Left forelimb (tissue), 1 donor: ENCODE measurements at regions not wholly inside any gene's neighbourhood (a gene's known extent, or its start where the extent isn't known, plus 50 kb on each side); places are given as distances from the start of the nearest gene placed in this dataset.
"Not testable (repeated sequence)": the region's sequence is repeated elsewhere in the genome, so short reads cannot be mapped to it uniquely, and the experiment has no call there.

Source experiments
- DNase-seq: peaks from one replicate; pipeline ENCODE4 v3.0.0-alpha.2; 2018; ENCODE audit warnings: low spot score

DNA sequence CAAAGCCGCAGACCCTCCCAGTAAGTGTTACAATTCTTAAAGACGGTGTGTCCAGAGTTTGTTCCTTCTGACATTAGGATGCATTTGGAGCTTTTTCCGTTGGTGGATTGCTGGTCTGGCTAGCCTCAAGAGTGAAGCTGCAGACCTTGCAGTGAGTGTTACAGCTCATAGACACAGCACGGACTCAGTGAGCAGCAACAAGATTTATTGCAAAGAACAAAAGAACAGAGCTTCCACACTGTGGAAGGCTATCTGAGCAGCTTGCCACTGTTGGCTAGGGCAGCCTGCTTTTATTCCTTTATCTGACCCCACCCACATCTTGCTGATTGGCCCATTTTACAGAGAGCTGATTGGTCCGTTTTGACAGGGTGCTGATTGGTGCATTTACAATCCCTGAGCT is 242.8 kb upstream of the SGCG start:
- DNase-seq: no peak

DNA sequence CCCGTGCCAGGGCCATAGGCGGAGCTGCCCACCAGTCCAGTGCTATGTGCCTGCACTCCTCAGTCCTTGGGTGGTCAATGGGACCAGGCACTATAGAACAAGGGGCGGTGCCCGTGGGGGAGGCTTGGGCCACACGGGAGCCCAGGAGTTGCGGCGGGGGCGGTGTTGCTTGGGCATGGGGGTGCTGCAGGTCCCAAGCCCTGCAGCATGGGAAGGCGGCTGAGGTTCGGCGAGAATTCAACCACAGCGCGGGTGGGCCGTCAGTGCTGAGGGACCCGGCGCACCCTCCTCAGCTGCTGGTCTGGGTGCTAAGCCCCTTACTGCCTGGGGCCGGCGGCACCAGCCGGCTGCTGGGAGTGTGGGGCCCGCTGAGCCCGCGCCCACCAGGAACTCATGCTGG is 242.2 kb upstream of the SGCG start:
- DNase-seq: no peak

DNA sequence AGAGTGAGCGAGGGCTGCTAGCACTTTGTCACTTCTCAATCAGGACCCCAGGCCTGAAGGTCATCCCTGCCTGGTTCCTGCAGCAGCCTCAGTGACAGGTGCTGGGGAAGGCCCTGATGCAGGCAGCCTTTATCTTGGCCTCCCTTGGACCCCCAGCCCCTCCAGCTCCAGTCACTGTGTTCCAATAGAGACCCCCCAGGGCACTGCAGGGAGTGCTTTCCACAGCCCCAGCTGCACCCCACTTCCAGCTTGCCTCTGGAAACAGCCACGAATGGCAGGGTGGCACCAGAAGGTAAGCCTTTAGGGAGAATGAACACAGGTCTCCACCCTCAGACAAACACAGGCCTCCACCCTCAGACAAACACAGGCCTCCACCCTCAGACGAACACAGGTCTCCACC is 241.6 kb upstream of the SGCG start:
- DNase-seq: no peak

DNA sequence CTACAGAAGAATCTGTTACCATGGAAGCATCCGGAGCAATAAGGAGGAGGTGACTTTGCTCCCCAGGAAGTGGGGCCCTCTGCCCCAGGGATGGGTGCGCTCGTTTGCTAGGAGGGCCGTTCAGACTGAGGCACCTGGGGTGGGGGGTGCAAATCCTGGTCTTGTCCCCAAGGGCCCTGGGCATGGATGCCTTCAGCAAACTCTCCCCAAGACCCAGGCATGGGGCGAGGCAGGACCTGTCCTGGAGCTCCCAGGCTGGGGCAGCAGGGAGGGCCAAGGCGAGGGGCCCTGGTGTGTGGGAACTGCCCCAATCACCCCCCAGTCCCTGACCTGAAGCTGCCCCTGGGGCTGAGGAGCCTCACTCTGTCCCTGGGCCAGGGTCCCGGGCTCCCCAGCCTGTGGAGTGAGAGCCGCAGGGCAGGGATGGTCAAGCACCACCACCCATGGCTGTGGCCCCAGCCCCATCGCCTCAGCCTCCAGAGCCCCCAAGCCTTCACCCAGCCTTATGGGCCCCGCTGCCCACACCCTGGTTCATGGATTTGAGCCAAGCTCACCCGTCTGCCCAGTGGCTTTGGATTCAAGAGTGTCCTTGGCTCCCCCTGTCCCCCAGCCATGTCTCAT is 240.6 kb upstream of the SGCG start:
- no peak for DNase-seq

DNA sequence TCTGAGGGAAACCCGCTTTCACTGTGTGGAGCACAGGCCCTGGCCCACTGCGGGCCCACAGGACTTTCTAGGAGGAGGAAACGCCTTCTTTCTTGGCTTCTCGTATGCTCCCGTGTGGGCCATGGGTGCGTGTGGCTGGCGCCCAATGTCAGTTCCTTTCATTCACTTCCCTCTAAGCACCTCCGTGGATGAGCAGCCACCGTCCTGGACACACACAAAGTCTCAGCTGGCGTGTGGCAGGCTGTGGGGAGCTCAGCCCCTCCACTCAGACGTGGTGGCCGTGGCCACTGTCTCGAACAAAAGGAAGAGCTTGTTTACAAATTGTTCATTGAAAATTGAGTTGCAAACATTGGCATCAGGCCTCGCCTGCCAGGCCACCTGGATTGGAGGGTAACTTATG is 240.0 kb upstream of the SGCG start:
- DNase-seq: no peak

DNA sequence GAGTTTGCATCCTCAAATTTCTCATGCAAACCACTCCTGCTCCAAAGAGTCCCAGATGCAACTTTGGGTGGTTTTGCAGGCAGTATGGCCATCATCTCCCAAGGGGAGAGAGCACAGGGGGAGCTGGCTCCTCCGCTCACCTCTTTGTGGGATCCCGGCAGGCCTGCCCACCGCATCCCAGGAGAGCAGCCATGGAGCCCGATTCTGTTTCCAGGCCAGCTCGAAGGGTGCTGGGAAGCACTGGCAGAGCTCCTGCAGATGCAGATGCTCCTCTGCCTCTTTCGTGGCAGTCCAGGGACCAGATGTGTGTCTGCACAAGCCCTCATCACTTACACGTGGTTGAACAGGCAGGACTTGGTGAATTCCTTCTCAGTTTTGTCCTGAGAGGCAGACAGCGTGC is 239.3 kb upstream of the SGCG start:
- not testable (repeated sequence) for DNase-seq

DNA sequence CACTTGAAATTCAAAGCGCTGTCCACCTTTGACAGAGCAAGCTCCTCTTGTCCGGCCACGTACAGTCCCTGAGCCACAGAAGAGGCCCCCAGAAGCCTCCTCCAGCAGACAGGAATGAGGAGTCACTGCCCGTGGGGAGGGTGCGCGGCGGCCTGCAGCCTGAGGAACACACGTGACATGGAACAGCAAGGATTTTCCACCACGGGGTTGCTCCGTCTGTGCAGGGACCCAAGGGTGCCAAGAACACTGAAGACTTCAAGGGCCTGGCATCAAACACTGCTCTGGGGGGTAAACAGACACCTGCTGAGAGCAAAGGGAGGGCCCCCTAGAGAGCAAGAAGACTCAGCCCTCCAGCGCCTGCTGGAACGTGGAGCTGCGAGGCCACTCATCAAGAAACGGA is 237.9 kb upstream of the SGCG start:
- not testable (repeated sequence) for DNase-seq

DNA sequence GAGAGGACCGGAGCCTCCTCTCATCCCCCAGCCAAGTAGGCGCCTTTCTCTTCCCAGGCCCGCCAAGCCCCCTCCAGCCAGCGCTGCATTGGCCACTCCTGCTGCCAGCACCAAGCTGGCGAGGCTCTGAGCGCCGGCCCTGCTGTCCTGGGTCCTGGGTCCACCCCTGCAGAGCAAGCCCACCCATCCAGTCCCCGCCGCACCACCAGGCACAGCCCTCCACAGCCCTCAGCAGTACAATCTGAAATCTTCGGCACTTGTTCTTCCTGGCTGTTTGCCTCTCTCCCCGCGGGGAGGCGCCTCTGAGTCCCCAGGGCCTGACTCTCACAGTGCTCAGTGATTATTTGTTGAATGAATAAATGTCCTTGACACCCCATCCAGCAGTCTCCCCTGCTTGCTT is 236.4 kb upstream of the SGCG start:
- DNase-seq: no peak

DNA sequence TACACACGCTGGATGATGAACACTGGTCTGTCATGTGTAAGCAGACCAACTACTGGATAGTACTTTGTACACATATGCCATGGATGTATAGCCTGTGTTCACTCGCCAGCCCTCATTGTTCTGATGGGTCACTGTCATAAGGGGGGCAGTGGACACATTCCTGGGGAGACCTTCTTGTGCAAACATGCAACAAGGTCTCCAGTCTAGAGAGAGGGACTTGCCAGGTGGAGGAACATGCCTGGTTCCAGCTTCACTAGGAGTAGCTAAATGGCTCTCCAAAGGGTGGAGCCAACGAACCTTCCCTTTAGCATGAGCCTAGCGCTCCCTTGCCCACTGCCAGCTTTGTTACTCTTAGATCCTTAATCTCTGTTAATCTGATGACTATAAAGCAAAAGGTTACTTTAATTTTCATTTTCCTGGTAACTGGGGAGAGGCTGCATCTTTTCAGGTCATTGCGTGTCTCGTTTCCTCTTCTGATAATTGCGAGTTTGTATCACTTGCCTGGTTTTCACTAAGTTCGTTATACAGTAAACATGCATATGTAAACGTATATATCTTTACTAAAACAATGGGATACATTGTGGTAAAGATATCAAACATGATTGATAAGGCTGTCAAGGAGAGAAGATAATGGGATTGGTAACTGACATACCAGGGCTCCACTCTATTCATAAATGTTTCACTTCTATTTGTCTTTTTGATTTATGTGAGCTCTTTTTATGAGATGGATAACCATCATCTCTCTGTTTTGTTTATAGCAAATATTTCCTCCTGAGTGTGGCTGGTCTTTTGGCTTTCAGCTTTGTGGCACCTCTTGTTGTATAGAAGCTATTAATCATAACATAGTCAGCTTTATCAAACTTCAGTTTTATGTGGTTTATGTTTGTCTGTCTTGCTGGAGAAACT is 235.2 kb upstream of the SGCG start:
- DNase-seq: no peak

DNA sequence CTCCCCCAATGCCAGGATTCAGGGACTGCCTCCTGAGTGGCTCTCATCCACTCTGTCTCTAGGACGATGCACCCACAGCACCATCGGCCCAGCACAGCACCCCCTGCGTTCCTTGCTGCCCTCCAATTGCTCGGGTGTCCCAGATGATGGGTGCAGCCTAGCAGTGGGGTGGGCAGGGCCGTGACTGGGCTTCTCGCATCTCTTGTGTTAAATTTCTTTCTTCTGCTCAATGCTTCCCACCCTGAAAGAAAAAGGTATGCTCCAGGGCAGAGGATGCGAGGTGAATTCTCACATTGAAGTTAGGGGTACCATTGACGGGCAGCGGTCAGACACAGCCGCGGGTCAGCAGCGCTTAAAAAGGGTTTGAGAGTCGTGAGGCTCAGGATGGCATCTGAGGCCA is 232.4 kb upstream of the SGCG start:
- DNase-seq: no peak

DNA sequence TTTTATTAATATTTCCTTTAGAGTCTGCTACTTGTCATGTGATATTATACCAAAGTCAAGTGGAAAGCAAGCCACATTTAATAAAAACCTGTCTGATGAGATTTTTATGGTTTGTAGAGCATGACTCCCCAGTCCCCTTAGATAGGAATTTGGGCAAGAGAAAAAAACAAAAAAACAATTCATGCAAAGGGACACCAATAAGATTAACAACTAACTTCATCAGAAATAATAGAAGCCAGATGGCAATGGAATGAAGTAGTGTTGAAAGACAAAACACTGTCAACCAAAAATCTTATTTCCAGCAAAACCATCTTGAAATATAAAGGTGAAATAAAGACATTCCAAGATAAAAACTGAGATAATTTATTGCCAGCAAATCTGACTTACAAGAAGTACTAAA is 228.8 kb upstream of the SGCG start:
- not testable (repeated sequence) for DNase-seq

DNA sequence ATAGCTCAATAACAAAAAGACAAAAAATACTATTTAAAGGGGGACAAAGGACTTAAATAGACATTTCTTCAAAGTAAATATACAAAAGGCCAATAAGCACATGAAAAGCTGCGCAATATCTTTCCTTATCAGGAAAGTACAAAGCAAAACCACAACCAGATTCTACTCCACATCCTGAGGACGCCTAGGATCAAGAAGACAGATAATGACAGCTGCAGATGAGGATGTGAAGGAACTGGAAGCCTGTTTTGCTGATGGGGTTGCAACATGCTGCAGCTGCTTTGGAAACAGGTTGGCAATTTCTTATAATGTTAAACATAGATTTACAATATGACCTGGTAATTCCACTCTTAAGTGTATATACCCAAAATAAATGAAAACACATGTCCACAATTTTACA is 225.6 kb upstream of the SGCG start:
- DNase-seq: not testable (repeated sequence)

DNA sequence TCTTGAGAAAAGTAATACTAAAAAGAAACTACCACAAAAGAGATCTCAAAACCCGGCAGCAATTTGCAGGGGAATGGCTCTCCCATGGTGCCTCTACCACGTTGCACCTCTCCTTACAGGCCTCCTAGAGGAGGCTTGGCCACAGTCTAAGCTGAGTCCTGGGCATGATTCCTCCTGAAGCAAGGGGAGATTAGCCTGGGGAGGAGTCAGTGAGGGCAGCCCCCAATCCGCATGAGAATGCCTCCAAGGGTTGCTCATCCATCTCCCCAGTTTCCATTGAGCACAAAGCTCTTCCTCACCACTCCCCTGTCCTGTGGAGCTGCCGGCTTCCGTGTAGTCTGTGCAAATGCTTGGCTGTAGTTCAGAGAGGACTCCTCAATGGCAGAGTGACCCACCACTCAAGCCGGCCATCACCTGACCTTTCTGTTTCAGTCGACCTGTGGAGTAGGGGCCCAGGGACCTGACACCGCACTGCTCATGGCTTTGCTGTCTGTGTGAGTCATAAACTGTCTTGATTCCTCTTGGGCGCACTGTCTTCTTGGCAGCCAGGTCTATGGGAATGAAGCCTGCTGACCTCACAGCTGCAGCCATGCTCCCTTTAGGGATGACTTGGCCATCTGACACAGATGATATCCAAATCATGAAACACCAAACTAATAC is 224.2 kb upstream of the SGCG start:
- DNase-seq: not testable (repeated sequence)

DNA sequence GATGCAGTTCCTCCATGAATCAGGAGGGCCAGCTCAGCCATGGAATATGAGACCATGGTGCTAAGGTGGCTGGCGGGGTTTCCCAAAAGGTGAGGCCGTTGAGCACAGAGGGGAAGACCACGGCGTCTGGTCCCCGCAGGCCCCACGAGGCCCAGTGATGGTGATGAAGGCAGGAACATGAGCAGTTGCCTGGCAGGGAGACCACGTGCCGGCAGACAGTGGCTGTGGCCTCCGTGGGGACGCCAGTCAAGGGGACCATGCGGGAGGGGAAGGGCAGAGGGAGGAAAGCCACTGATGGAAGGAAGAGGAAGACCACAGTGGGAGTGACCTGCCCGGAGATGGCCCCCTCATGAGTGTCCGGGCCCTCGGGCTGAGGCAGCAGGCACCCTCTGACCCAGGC is 220.9 kb upstream of the SGCG start:
- DNase-seq: not testable (repeated sequence)

DNA sequence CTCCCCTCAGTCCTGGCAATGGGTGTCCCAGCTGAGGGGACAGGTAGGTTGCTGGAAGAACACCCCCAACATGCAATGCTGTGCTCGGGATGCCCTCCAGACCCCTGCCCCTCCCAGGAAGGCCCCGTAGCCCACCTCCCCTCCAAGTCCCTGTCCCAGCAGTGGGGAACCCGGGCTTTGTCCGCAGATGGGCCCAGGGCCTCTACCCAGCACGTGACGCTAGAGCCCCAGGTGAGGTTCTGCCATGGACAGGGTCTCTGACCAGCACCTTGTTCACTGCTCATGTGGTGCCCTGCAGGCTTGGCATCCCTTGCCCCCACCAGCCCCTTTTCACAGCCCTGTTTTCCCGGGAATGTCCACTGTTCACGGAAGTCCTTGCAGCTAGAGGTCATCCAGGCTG is 220.0 kb upstream of the SGCG start:
- no peak for DNase-seq

DNA sequence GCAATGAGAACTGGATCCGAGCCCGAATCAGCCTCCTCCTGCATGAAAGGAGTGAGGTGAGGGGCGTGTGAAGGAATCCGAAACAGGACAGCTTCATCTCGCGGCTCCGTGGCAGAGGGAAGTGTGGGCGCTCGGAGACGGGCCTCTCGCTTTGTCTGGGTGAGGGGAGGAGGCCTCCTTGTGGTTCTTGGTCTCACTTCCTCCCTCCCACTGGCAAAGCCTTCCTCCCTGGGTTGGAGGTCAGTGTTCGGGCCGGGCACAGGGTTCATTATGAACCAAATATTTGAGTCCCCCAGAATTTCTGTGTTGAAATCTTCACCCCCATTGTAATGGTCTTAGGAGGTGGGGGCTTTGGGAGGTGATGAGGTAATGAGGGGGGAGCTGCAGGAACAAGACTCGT is 219.4 kb upstream of the SGCG start:
- DNase-seq: not testable (repeated sequence)

DNA sequence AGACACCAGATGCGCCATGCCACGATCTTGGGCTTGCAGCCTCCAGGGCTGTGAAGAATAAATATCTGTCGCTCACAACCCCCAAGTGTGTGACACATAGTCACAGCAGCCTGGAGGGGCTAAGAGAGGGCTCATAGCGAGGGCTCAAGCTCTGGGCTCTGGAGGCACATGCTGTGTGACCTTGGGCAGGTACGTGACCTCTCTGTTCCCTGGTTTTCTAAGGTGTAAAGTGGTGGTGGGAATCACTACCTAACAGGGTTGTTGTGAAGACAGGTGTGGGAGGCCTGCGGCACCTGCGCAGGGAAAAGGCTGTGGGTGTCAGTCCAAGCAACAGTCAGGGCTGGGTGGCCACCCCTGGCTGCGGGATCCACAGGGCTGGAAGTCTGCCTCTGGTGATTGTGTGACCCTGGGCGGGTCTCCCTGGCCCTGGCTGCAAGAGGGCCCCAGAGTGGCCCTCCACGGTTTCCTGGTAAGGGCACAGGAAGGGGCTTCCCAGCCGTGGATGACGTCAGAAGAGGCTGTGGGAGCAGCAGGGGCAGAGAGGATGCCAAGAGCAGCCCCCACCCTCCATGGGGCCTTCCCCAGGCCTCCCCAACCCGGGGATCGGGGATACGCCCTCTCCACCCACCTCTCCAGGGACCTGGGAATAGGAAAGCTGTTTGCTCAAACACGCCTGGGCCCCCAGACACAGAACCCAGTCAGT is 218.8 kb upstream of the SGCG start:
- DNase-seq: no peak

DNA sequence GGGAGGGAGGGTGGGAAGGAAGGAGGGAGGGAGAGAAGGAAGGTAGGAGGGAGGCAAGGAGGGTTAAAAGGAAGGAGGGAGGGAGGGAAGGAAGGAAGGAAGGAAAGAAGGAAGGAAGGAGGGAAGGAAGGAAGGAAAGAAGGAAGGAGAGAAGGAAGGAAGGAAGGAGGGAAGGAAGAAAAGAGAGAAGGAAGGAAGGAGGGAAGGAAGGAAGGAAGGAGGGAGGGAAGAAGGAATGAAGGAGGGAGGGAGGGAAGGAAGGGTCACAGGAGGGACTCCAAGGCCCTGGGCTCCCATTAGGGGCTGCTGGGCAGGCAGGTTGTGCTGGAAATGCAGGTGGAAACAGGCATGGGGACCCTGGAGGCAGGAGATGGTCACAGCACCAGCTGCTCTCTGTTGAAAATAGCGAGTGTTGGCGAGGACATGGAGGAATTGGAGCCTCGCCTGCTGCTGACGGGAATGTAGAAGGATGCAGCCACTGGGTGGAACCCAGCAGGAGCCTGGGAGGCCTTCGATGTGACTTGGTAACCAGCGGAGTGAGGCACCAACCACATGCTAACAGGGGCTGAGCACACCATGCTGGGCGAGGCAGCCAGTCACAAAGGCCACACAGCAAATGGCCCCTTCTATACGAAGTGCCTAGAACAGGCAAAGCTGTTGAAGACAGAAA is 217.3 kb upstream of the SGCG start:
- not testable (repeated sequence) for DNase-seq

DNA sequence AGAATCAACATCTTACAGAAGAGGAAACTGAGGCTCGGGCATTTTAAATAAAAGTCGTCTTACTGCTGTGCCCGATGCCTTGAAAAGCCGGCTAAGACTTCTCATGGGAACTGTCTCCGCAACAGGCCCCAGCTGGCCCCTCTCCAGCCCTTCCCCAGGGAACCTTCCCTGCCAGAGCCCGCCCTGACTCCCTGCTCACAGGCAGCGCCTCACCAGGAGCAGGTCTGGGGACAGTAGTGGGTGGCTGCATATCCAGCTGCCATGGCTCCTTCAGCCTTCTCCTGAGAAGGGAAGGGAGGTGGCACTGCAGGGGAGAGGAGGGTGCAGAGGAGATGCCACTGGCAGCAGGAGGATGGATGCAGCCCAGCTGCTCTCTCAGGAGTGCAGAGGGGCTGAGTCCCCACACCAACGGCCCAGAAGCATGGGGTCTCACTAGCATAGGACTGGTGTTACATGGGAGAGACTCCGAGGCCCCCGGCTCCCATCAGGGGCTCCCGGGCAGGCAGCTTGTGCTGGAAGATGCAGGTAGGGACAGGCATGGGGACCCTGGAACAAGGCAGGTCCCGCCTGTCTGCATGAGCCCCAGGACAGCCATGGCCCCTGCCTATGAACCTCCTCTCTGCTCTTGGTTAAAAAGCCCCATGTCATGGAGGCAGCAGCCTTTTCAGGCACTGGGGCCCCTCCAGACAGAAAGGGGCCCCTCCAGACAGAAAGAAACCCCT is 216.4 kb upstream of the SGCG start:
- DNase-seq: no peak

DNA sequence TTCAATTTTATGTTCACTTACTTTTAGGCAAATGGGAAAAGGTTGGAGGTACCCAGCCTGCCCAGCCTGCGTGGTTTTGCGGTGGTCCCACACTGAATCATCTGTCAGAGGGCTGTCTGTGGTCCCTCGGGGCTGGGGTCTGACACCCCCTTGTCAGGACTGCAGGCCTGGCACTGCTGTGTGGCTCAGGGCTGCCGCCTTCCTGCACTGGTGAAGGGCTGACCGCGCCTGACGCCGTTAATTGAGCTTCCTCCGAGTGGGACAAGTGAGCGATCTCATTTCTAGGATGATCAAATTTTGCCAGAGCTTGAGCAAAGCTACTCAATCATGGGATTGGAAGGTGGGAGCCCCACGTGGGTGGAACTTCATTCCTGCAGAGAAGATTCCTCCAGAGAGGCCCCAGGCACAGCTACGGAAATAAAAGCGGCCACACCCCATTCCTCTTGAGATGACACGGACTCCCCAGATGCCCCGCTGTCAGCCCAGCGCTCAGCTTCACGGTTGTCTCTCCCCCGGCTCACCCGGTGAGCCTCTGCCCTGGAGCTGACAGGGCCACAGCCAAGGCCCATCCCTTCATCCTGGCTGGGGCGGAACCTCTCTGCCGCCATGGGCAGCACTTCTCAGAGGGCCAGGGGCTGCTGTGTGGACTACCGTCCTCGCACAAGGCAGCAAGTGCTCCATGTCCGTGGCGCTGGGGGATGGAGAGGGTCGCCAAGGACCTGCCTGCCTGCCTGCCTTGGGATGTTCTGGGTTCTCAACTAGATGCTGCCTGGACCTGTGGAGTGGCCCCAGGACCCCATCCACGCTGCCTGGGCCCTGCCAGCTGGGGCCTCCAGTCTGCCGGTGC is 215.5 kb upstream of the SGCG start:
- DNase-seq: not testable (repeated sequence)
